Mesendoderm (in vitro differentiated cells): ENCODE measurements at regions not wholly inside any gene's neighbourhood (a gene's known extent, or its start where the extent isn't known, plus 50 kb on each side); places are given as distances from the start of the nearest gene placed in this dataset.
"Not testable (repeated sequence)": the region's sequence is repeated elsewhere in the genome, so short reads cannot be mapped to it uniquely, and the experiment has no call there.

Experiments used
- DNase-seq: peaks from one replicate; pipeline ENCODE4 v3.0.0; 2013
- H2AK5ac ChIP-seq: 2 replicates; pipeline ENCODE4 v1.6.1; 2013; ENCODE audit warnings: low read length, inconsistent platforms
- H2BK120ac ChIP-seq: 2 replicates; pipeline ENCODE4 v1.6.1; 2013; ENCODE audit warnings: low read depth, mild to moderate bottlenecking, low read length, moderate library complexity, mixed read lengths
- H2BK15ac ChIP-seq: replicated peaks from 2 replicates; pipeline ENCODE4 v1.6.1; 2013; ENCODE audit warnings: low read depth, mild to moderate bottlenecking, moderate library complexity
- H2BK5ac ChIP-seq: 2 replicates; pipeline ENCODE4 v1.6.1; 2013; ENCODE audit warnings: low read length, inconsistent platforms
- H3K18ac ChIP-seq: 2 replicates; pipeline ENCODE4 v1.6.1; 2013; ENCODE audit warnings: mild to moderate bottlenecking, low read length, mixed read lengths
- H3K23ac ChIP-seq: one replicate; pipeline ENCODE4 v1.6.1; 2013; ENCODE audit warnings: low read length
- H3K27ac ChIP-seq: 2 replicates; pipeline ENCODE4 v1.5.1; 2013; ENCODE audit warnings: low read depth, mild to moderate bottlenecking, inconsistent platforms, low read length, moderate library complexity
- H3K27me3 ChIP-seq: 2 replicates; pipeline ENCODE4 v1.6.1; 2013; ENCODE audit warnings: low read length, control low read depth, mild to moderate bottlenecking, inconsistent platforms; ENCODE audit not compliant: insufficient read depth, poor library complexity
- H3K36me3 ChIP-seq: 2 replicates; pipeline ENCODE4 v1.6.1; 2013; ENCODE audit warnings: low read length, inconsistent platforms; ENCODE audit not compliant: control insufficient read depth, insufficient read depth
- H3K4ac ChIP-seq: one replicate; pipeline ENCODE4 v1.6.1; 2013; ENCODE audit warnings: low read depth, mild to moderate bottlenecking, low read length, moderate library complexity
- H3K4me1 ChIP-seq: 2 replicates; pipeline ENCODE4 v1.6.1; 2013; ENCODE audit warnings: low read depth, low read length, inconsistent platforms; ENCODE audit not compliant: control insufficient read depth
- H3K4me2 ChIP-seq: 2 replicates; pipeline ENCODE4 v1.6.1; 2013; ENCODE audit warnings: low read length
- H3K4me3 ChIP-seq: 2 replicates; pipeline ENCODE4 v1.5.1; 2013; ENCODE audit warnings: mild to moderate bottlenecking, low read length
- H3K56ac ChIP-seq: one replicate; pipeline ENCODE4 v1.6.1; 2013; ENCODE audit warnings: low read length
- H3K79me1 ChIP-seq: 2 replicates; pipeline ENCODE4 v1.6.1; 2013; ENCODE audit warnings: low read length, inconsistent platforms
- H3K79me2 ChIP-seq: 2 replicates; pipeline ENCODE4 v1.6.1; 2013; ENCODE audit warnings: mild to moderate bottlenecking, low read length; ENCODE audit not compliant: control insufficient read depth, insufficient read depth
- H3K9ac ChIP-seq: 2 replicates; pipeline ENCODE4 v1.6.1; 2013; ENCODE audit warnings: low read length, inconsistent platforms
- H4K5ac ChIP-seq: one replicate; pipeline ENCODE4 v1.6.1; 2013; ENCODE audit warnings: low read length
- H4K8ac ChIP-seq: one replicate; pipeline ENCODE4 v1.6.1; 2013; ENCODE audit warnings: low read depth, mild to moderate bottlenecking, control low read depth, low read length, moderate library complexity
- WGBS: extraction: QIAGEN DNeasy Blood & Tissue Kit; methylation state at CpG from one replicate; pipeline ENCODE4 v1.1.7; 2013; ENCODE audit warnings: low lambda C conversion rate, missing lambda C conversion rate; ENCODE audit not compliant: insufficient coverage; ENCODE audit errors: extremely low coverage; 5-methylcytosine and 5-hydroxymethylcytosine counted together

GRCh38 chr2:129550536-129550935 is 428.9 kb upstream of the RAB6C start:
- Histone ChIP-seq H3K56ac (no peak overlapping the region), H3K36me3 (no peaks in the 10 kb centered on the region), H3K18ac (no peak overlapping the region), H3K4ac (no peak overlapping the region), H3K4me2 (no peak overlapping the region), H3K4me1 (peaks cover 6% of the 10 kb centered on the region), H3K79me1 (no peaks in the 10 kb centered on the region), H2BK5ac (no peak overlapping the region), H4K8ac (no peak overlapping the region), H3K9ac (no peak overlapping the region), H2AK5ac (no peak overlapping the region), H2BK120ac (no peak overlapping the region), H3K79me2 (no peaks in the 10 kb centered on the region), H4K5ac (no peak overlapping the region), H2BK15ac (no peak overlapping the region), H3K27ac (no peak overlapping the region), H3K23ac (no peak overlapping the region), H3K4me3 (no peak overlapping the region), H3K27me3 (no peaks in the 10 kb centered on the region)
- no CpG with 5 or more reads among the region's 4 CpGs for WGBS
- no peak for DNase-seq

DNA sequence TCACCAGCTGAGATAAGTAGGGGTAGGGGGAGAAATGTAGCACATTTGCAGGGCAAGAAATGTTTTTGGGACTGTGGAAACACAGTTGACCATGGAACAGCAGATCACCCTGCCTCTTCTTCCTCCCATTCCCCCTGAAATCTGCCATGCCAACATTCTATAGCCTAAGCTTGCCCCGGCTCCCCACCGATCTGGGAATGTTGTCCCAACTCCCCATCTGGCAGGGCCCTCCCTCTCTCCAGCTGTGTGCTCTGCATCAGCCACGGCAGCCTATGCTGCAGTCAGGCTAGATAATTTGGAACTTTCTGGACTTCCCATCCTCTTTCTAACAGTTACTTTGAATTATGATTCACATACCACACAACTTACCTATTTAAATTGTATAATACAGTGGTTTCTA is 425.1 kb upstream of the RAB6C start:
- Histone ChIP-seq H3K36me3 (no peaks in the 10 kb centered on the region), H3K4me1 (peaks cover 2% of the 10 kb centered on the region), H3K23ac (no peak overlapping the region), H2BK120ac (no peak overlapping the region), H3K18ac (no peak overlapping the region), H4K5ac (no peak overlapping the region), H4K8ac (no peak overlapping the region), H3K4me3 (no peak overlapping the region), H3K79me2 (no peaks in the 10 kb centered on the region), H3K9ac (no peak overlapping the region), H3K4me2 (no peak overlapping the region), H2BK15ac (no peak overlapping the region), H3K27me3 (no peaks in the 10 kb centered on the region), H2BK5ac (no peak overlapping the region), H3K56ac (no peak overlapping the region), H2AK5ac (no peak overlapping the region), H3K79me1 (no peaks in the 10 kb centered on the region), H3K4ac (no peak overlapping the region), H3K27ac (no peak overlapping the region)
- no peak for DNase-seq
- no CpG with 5 or more reads among the region's 3 CpGs for WGBS

GRCh38 chr2:129559101-129559500 is 420.4 kb upstream of the RAB6C start:
- Histone ChIP-seq H4K8ac (no peak overlapping the region), H2BK120ac (no peak overlapping the region), H4K5ac (no peak overlapping the region), H3K18ac (no peak overlapping the region), H3K27ac (no peak overlapping the region), H3K36me3 (no peaks in the 10 kb centered on the region), H2BK15ac (no peak overlapping the region), H2BK5ac (no peak overlapping the region), H3K4me1 (peaks cover 2% of the 10 kb centered on the region), H3K79me2 (no peaks in the 10 kb centered on the region), H3K4ac (no peak overlapping the region), H3K79me1 (no peaks in the 10 kb centered on the region), H2AK5ac (no peak overlapping the region), H3K23ac (no peak overlapping the region), H3K56ac (no peak overlapping the region), H3K4me2 (no peak overlapping the region), H3K9ac (no peak overlapping the region), H3K4me3 (no peak overlapping the region), H3K27me3 (no peaks in the 10 kb centered on the region)
- no CpG with 5 or more reads among the region's 8 CpGs for WGBS
- DNase-seq = no peak

GRCh38 chr2:129565551-129566109 is 413.8 kb upstream of the RAB6C start:
- Histone ChIP-seq H4K8ac (no peak overlapping the region), H3K27ac (no peak overlapping the region), H4K5ac (no peak overlapping the region), H3K27me3 (no peaks in the 10 kb centered on the region), H2BK5ac (no peak overlapping the region), H3K4me3 (no peak overlapping the region), H2BK15ac (no peak overlapping the region), H3K4me2 (no peak overlapping the region), H3K18ac (no peak overlapping the region), H3K79me2 (no peaks in the 10 kb centered on the region), H3K79me1 (no peaks in the 10 kb centered on the region), H3K23ac (no peak overlapping the region), H3K4ac (no peak overlapping the region), H3K4me1 (no peaks in the 10 kb centered on the region), H2AK5ac (no peak overlapping the region), H3K36me3 (no peaks in the 10 kb centered on the region), H3K56ac (no peak overlapping the region), H2BK120ac (no peak overlapping the region), H3K9ac (no peak overlapping the region)
- peak; percentile 18 for DNase-seq
- WGBS = no CpG with 5 or more reads among the region's 5 CpGs

GRCh38 chr2:129570812-129571211 is 408.7 kb upstream of the RAB6C start:
- not testable (repeated sequence) for H4K8ac ChIP-seq, H3K9ac ChIP-seq

GRCh38 chr2:129575431-129575830 is 404.0 kb upstream of the RAB6C start:
- H3K79me2 ChIP-seq = no peaks in the 10 kb centered on the region
- H2BK15ac ChIP-seq = no peak overlapping the region
- no peaks in the 10 kb centered on the region for H3K79me1 ChIP-seq
- no peak overlapping the region for H3K9ac ChIP-seq
- H3K4ac ChIP-seq = no peak overlapping the region
- no peaks in the 10 kb centered on the region for H3K4me1 ChIP-seq
- H4K5ac ChIP-seq = no peak overlapping the region
- no peak overlapping the region for H3K4me2 ChIP-seq
- no peak overlapping the region for H4K8ac ChIP-seq
- no peak overlapping the region for H2AK5ac ChIP-seq
- H3K27me3 ChIP-seq = no peaks in the 10 kb centered on the region
- H3K36me3 ChIP-seq = no peaks in the 10 kb centered on the region
- H3K56ac ChIP-seq = no peak overlapping the region
- no peak for DNase-seq
- H2BK120ac ChIP-seq = no peak overlapping the region
- no peak overlapping the region for H3K4me3 ChIP-seq
- no peak overlapping the region for H3K27ac ChIP-seq
- no CpG with 5 or more reads among the region's 2 CpGs for WGBS
- no peak overlapping the region for H3K23ac ChIP-seq
- no peak overlapping the region for H2BK5ac ChIP-seq
- H3K18ac ChIP-seq = no peak overlapping the region

More at GRCh38 chr2:129570812-129571211, 408.7 kb upstream of the RAB6C start:
- not testable (repeated sequence) for DNase-seq, H3K4me3 ChIP-seq, H2AK5ac ChIP-seq, H4K5ac ChIP-seq, H3K79me2 ChIP-seq, H3K4me2 ChIP-seq, H2BK120ac ChIP-seq, H3K18ac ChIP-seq, H3K4me1 ChIP-seq, H3K4ac ChIP-seq, H2BK15ac ChIP-seq, H3K56ac ChIP-seq, H3K36me3 ChIP-seq, H3K23ac ChIP-seq, H3K27me3 ChIP-seq, H2BK5ac ChIP-seq, H3K27ac ChIP-seq, H3K79me1 ChIP-seq
- WGBS = no CpG with 5 or more reads among the region's 2 CpGs
